ENCODE measurements at regions not wholly inside any gene's neighbourhood (a gene's known extent, or its start where the extent isn't known, plus 50 kb on each side); places are given as distances from the start of the nearest gene placed in this dataset.

DNA sequence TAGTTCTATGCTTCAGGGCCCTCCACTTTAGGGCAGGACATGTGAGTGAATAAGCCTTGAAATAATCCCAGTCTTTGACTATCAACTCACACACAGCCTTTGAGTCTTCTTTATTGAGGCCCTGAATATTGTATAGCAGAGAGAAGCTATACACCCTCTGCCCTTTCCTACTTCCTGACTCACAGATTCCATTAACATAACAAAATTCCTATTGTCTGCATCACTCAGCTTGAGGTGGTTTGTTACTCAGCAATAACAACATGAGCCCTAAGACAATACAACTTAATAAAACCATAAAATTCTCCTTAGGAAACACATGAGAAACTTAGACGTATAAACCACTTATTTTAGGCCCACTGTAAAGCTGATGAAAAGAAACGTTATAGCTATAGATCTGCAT lies 680.3 kb upstream of the DIAPH2 start:
- peak overlapping the region; percentile 18 for H3K27ac Mint-ChIP-seq (ENCODE audit: unreplicated experiment)
- DNase-seq (ENCODE audit: low spot score) = no peak
- H3K4me3 Mint-ChIP-seq (ENCODE audit: unreplicated experiment) = no peak overlapping the region
- H3K9me3 Mint-ChIP-seq (ENCODE audit: low read depth) = peaks cover 6% of the 10 kb centered on the region
- TF ChIP-seq, protein P1, sequence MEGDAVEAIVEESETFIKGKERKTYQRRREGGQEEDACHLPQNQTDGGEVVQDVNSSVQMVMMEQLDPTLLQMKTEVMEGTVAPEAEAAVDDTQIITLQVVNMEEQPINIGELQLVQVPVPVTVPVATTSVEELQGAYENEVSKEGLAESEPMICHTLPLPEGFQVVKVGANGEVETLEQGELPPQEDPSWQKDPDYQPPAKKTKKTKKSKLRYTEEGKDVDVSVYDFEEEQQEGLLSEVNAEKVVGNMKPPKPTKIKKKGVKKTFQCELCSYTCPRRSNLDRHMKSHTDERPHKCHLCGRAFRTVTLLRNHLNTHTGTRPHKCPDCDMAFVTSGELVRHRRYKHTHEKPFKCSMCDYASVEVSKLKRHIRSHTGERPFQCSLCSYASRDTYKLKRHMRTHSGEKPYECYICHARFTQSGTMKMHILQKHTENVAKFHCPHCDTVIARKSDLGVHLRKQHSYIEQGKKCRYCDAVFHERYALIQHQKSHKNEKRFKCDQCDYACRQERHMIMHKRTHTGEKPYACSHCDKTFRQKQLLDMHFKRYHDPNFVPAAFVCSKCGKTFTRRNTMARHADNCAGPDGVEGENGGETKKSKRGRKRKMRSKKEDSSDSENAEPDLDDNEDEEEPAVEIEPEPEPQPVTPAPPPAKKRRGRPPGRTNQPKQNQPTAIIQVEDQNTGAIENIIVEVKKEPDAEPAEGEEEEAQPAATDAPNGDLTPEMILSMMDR (IDR thresholded peaks at IDR 0.05) = no peak
- peaks cover 15% of the 10 kb centered on the region for H3K4me1 Mint-ChIP-seq (ENCODE audit: low read depth)
- no peaks in the 10 kb centered on the region for H3K36me3 Mint-ChIP-seq (ENCODE audit: low read depth)
- no peaks in the 10 kb centered on the region for H3K27me3 Mint-ChIP-seq (ENCODE audit: low read depth)

DNA sequence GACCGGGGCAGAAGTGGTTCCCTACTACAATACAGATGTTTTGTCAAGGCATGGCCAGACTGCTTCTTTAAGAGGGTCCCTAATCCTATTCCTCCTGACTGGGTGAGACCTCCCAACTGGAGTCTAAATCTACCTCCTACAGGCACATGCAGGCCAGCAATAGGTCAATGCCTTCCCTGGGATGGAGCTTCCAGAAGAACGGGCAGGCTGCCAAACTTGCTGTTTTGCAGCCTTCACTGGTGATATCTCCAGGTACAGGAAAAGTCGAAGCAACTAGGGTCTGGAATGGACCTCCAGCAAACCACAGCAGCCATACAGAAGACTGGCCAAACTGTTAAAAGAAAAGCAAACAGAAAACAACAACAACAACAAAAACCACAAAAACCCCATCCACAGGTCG lies 678.4 kb upstream of the DIAPH2 start:
- Mint-ChIP-seq H3K4me1 (ENCODE audit: low read depth) (peaks cover 15% of the 10 kb centered on the region), H3K9me3 (ENCODE audit: low read depth) (peaks cover 21% of the 10 kb centered on the region), H3K36me3 (ENCODE audit: low read depth) (no peaks in the 10 kb centered on the region), H3K27ac (ENCODE audit: unreplicated experiment) (no peak overlapping the region), H3K4me3 (ENCODE audit: unreplicated experiment) (no peak overlapping the region), H3K27me3 (ENCODE audit: low read depth) (peaks cover 2% of the 10 kb centered on the region)
- TF ChIP-seq, protein P1 (IDR thresholded peaks at IDR 0.05) = no peak
- DNase-seq (ENCODE audit: low spot score) = peak; percentile 30

DNA sequence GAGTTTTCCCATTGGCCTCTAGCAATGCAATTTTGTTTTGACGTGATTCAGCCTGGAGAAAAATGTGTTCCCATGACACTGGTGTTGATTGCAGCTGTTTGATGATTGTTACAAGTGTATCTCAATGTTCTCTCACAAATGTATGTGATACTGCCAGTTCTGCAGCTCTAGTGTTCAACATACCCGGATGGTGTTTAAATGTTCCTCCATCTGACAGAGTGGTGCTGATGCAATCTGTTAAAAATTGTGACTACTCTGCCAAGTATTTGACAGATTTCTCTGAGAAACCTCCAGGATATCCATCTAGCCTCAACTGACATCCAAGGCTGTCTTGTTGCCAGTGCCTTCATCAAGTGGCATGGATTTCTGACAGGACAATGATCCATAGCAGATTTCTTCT lies 657.2 kb upstream of the DIAPH2 start:
- no peak for DNase-seq (ENCODE audit: low spot score)
- peaks cover 21% of the 10 kb centered on the region for H3K9me3 Mint-ChIP-seq (ENCODE audit: low read depth)
- no peak overlapping the region for H3K27ac Mint-ChIP-seq (ENCODE audit: unreplicated experiment)
- TF ChIP-seq, protein P1 (IDR thresholded peaks at IDR 0.05) = no peak
- H3K4me1 Mint-ChIP-seq (ENCODE audit: low read depth) = no peaks in the 10 kb centered on the region
- H3K36me3 Mint-ChIP-seq (ENCODE audit: low read depth) = no peaks in the 10 kb centered on the region
- no peak overlapping the region for H3K4me3 Mint-ChIP-seq (ENCODE audit: unreplicated experiment)
- no peaks in the 10 kb centered on the region for H3K27me3 Mint-ChIP-seq (ENCODE audit: low read depth)

DNA sequence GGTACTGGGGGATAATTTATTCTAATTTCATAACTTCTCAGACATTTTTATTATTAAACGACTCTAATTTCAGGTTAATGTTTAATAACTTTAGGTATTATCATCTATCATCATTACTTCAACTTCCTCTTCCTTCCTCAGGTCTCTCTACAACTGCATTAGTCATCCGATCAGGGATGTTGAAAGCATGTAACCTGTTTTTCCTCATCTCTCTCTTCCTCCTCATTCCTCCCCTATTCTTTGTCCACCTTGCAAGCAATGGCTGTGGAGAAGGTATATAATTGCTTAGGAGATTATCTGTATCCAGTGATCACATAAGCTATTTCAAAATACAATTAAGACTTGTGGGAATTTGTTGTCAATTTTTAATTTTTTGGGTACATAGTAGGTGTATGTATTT lies 632.6 kb upstream of the DIAPH2 start:
- H3K27me3 Mint-ChIP-seq (ENCODE audit: low read depth) = no peaks in the 10 kb centered on the region
- TF ChIP-seq, protein P1 (IDR thresholded peaks at IDR 0.05) = no peak
- no peak overlapping the region for H3K4me3 Mint-ChIP-seq (ENCODE audit: unreplicated experiment)
- no peak for DNase-seq (ENCODE audit: low spot score)
- no peaks in the 10 kb centered on the region for H3K4me1 Mint-ChIP-seq (ENCODE audit: low read depth)
- no peak overlapping the region for H3K27ac Mint-ChIP-seq (ENCODE audit: unreplicated experiment)
- peaks cover 10% of the 10 kb centered on the region for H3K9me3 Mint-ChIP-seq (ENCODE audit: low read depth)
- no peaks in the 10 kb centered on the region for H3K36me3 Mint-ChIP-seq (ENCODE audit: low read depth)

DNA sequence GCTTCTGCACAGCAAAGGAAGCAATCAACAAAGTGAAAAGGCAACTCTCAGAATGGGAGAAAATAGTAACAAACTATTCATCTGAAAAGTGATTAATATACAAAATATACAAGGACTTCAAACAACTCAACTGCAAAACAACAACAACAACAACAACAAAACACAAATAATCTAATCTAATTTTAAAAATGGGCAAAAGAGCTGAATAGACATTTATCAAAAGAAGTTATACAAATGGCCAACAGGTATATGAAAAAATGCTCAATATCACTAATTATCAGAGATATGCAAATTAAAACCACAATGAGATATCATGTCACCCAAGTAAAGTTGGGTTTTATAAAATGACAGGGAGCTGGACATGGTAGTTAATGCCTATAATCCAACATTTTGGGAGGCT lies 602.8 kb upstream of the DIAPH2 start:
- Mint-ChIP-seq H3K36me3 (ENCODE audit: low read depth) (no peaks in the 10 kb centered on the region), H3K27me3 (ENCODE audit: low read depth) (no peaks in the 10 kb centered on the region), H3K4me3 (ENCODE audit: unreplicated experiment) (no peak overlapping the region), H3K9me3 (ENCODE audit: low read depth) (peaks cover 15% of the 10 kb centered on the region), H3K27ac (ENCODE audit: unreplicated experiment) (no peak overlapping the region), H3K4me1 (ENCODE audit: low read depth) (no peaks in the 10 kb centered on the region)
- no peak for DNase-seq (ENCODE audit: low spot score)
- TF ChIP-seq, protein P1 (IDR thresholded peaks at IDR 0.05) = no peak

Measured in chondrocyte (in vitro differentiated cells).